NB4 (cell line): ENCODE measurements at regions not wholly inside any gene's neighbourhood (a gene's known extent, or its start where the extent isn't known, plus 50 kb on each side); places are given as distances from the start of the nearest gene placed in this dataset.
"Not testable (repeated sequence)": the region's sequence is repeated elsewhere in the genome, so short reads cannot be mapped to it uniquely, and the experiment has no call there.

Experiments
- DNase-seq: peaks from one replicate; pipeline ENCODE4 v3.0.0; 2010; ENCODE audit warnings: low read depth
- H3K4me3 ChIP-seq: one replicate; pipeline ENCODE4 v1.5.1; 2011; ENCODE audit warnings: mild to moderate bottlenecking, low read depth, low read length, moderate library complexity
- MYC ChIP-seq: IDR thresholded peaks from 2 replicates; pipeline ENCODE4 v1.6.1; 2011; ENCODE audit warnings: low read depth, low read length
- POLR2A ChIP-seq: IDR thresholded peaks from 2 replicates; pipeline ENCODE4 v1.6.1; 2011; ENCODE audit warnings: mild to moderate bottlenecking; ENCODE audit not compliant: insufficient read length; ENCODE audit errors: extremely low read depth
- TF ChIP-seq, protein P1 (sequence below): IDR thresholded peaks from 2 replicates; pipeline ENCODE4 v1.6.1; 2011; ENCODE audit warnings: low read depth, low read length
- TF ChIP-seq, protein P2 (sequence below): IDR thresholded peaks from one replicate; pipeline ENCODE4 v1.5.1; 2012; ENCODE audit warnings: low read depth, low read length

DNA sequence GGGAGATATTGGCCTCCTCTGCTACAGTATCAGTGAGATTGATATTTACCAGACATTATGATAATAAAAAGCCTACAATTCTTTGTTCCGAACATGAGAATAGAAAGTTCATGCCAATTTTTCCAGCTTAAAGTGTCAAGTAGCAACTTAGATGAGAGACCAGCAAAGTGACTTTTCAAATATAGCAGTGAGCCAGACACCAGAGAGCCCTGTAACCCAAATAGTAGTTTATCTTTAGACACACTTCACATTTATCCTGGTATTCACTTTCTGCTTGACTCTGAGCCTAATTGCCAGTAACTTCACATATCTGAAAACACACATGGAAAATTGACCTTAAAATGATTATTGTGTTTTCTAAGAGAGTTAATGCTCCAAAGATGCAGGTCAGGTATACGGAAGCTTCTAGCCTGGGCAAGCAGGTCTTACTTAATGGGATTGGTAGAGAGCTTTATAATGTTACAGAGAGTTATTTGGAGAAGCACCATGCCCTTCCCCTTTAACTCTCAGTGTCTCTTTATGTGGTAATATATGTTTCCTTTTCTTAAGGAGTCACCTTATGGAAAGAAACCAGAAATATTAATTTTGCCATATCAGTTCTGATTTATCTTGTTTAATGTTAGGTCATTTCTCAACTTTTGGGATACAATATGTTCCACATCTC, 852.3 kb upstream of the CHORDC1 start:
- TF ChIP-seq, protein P1, sequence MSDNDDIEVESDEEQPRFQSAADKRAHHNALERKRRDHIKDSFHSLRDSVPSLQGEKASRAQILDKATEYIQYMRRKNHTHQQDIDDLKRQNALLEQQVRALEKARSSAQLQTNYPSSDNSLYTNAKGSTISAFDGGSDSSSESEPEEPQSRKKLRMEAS: no peak
- no peak for TF ChIP-seq POLR2A
- TF ChIP-seq MYC: no peak
- TF ChIP-seq, protein P2, sequence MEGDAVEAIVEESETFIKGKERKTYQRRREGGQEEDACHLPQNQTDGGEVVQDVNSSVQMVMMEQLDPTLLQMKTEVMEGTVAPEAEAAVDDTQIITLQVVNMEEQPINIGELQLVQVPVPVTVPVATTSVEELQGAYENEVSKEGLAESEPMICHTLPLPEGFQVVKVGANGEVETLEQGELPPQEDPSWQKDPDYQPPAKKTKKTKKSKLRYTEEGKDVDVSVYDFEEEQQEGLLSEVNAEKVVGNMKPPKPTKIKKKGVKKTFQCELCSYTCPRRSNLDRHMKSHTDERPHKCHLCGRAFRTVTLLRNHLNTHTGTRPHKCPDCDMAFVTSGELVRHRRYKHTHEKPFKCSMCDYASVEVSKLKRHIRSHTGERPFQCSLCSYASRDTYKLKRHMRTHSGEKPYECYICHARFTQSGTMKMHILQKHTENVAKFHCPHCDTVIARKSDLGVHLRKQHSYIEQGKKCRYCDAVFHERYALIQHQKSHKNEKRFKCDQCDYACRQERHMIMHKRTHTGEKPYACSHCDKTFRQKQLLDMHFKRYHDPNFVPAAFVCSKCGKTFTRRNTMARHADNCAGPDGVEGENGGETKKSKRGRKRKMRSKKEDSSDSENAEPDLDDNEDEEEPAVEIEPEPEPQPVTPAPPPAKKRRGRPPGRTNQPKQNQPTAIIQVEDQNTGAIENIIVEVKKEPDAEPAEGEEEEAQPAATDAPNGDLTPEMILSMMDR: no peak
- no peak for DNase-seq
- H3K4me3 ChIP-seq: no peak overlapping the region

DNA sequence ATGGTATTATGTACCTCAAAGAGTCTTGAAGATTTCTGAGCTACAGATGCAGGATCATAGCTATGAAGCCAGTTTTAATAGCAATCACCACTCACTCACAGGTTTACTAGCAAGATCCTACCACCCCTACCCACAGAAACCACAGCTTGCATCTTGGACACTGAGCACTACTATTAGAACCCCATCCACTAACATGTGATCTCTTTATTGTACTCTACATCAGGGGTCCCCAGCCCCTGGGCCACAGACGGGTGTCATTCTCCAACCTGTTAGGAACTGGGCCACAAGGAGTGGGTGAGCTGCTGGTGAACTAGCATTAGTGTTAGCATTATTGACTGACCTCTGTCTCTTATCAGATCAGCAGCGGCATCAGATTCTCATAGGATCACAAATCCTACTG, 844.8 kb upstream of the CHORDC1 start:
- no peak for TF ChIP-seq MYC
- TF ChIP-seq, protein P1: no peak
- TF ChIP-seq, protein P2: no peak
- no peak for TF ChIP-seq POLR2A
- no peak for DNase-seq
- H3K4me3 ChIP-seq: no peak overlapping the region

DNA sequence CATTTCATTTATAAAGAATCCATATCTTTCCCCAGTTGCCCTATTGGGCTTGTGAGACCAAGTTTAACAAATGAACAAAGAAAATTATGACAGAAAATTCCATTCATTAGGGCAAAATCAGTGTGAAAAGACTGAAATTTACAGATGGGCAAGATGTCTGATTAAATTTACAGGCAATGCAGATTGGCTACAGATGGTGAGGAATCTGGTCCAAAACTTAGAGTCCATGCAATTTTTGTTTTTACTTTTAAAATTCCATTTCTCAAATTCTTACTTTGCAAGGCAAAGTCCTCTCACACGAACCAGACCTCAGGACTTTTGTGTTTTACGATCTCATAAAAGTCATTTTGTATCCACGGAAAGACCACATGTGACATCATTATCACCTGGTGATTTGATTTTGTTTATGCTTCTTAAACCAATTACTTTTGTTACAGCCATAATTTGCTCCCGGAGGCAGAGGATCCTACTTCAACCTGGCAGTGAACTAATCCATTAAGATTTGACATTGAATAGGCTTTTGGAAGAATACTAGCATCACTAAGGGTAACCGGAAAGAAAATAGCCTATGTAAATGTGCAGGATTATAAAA, 843.7 kb upstream of the CHORDC1 start:
- TF ChIP-seq POLR2A: no peak
- no peak for TF ChIP-seq MYC
- TF ChIP-seq, protein P1: no peak
- TF ChIP-seq, protein P2: no peak
- no peak for DNase-seq
- no peak overlapping the region for H3K4me3 ChIP-seq

DNA sequence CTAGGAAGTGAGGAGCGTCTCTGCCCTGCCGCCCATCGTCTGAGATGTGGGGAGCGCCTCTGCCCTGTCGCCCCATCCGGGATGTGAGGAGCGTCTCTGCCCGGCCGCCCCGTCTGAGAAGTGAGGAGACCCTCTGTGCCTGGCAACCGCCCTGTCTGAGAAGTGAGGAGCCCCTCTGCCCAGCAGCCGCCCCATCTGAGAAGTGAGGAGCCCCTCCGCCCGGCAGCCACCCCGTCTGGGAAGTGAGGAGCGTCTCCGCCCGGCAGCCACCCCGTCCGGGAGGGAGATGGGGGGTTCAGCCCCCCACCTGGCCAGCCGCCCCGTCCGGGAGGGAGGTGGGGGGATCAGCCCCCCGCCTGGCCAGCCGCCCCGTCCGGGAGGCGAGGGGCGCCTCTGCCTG, 840.5 kb upstream of the CHORDC1 start:
- DNase-seq, H3K4me3 ChIP-seq: not testable (repeated sequence)

DNA sequence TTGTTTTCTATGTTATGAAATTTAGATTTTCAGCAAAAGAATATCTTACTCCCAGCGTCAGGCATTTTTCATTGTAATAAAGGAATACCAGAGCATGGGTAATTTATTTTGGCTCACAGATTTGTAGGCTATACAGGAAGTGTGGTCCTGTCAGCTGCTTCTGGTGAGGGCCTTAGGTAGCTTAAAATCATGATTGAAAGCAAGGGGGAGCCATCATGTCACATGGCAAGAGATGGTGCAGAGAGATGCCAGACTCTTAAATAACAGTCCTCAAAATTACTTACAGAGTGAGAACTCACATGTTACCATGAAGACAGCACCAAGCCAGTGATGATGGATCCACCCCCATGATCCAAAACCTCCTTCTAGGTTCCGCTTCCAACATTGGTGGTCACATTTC, 825.0 kb upstream of the CHORDC1 start:
- TF ChIP-seq, protein P1: no peak
- H3K4me3 ChIP-seq: no peak overlapping the region
- DNase-seq: no peak

DNA sequence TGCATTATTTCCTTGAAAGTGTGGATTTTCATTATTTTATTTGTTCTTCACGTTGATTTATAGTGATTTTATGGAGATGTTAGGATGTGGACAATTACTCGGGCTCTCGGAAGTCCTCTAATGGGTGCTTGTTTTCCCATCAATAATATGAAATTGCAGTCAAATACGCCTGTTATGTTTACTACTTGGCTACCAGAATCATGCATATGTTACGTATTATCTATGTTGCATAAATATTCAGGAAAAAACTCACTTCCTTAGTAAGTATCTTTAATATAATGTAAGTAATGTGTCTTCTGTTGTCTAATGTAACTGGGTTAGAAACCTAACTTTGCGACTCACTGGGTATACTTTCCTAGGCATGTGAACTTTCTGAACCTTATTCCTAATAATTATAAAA, 823.4 kb upstream of the CHORDC1 start:
- no peak overlapping the region for H3K4me3 ChIP-seq
- no peak for DNase-seq
- TF ChIP-seq POLR2A (no peak), MYC (no peak)

DNA sequence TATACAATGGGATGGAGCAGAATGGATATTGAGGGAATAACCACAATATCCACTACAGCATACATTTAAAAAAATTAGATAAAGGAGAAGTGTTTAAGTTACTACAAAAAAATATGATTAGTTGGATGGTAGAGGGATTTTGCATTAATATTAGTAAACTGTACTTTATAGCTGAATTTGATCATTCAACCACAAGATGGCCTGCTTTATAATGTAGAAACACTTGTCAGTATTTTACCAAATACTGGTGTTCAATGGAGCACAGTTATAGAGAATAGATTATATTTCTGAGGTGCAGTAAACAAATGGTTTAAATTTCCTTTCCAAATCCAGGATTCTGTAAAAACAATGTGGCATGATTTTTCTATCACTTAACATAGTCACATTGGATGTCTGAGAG, 818.8 kb upstream of the CHORDC1 start:
- TF ChIP-seq, protein P1: no peak
- no peak for TF ChIP-seq MYC
- H3K4me3 ChIP-seq: no peak overlapping the region
- no peak for DNase-seq

DNA sequence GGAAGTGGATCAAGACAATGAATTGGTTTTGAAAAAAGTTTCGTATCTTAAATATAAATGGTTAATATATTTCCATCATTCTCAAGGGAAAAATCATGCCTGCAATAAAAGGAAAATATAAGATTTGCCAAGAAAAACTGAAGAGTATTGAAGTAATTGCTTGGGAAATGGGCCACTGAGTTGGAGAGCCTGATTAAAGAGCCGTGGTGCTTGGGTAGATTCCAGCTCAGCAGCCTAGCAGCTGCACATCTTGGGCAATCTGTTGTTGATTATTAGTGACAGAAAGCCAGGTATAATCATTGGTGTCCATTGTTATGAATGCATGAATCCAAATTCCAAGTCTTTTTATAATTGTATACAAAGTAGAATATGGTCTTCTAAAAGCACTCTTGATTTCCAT, 800.9 kb upstream of the CHORDC1 start:
- TF ChIP-seq, protein P1: no peak
- TF ChIP-seq, protein P2: no peak
- TF ChIP-seq MYC (no peak), POLR2A (no peak)

More for the DNA sequence above, 800.9 kb upstream of the CHORDC1 start:
- no peak overlapping the region for H3K4me3 ChIP-seq
- no peak for DNase-seq
